Activated CD8-positive, alpha-beta T cell treated with anti-CD3 and anti-CD28 coated beads for 36 hours (primary cell): ENCODE measurements at regions not wholly inside any gene's neighbourhood (a gene's known extent, or its start where the extent isn't known, plus 50 kb on each side); places are given as distances from the start of the nearest gene placed in this dataset.

Experiments
- ATAC-seq: fragments of 200-7000 bp; cut with Tn5 transposase; one replicate; pipeline ENCODE4 v1.10.0; 2021; ENCODE audit warnings: mild to moderate bottlenecking, moderate library complexity
- CTCF ChIA-PET: fragments of 350-600 bp; sonication (Branson Sonifier 250); formaldehyde crosslinking; loops from one replicate; lab custom pipeline; 2021; ENCODE audit warnings: antibody characterized with exemption; lab: Charles Lee
- POLR2A ChIA-PET: fragments of 350-600 bp; sonication (Branson Sonifier 250); formaldehyde crosslinking; loops from one replicate; lab custom pipeline; 2021; ENCODE audit warnings: antibody characterized with exemption; lab: Charles Lee
- DNase-seq: peaks from one replicate; pipeline ENCODE4 v3.0.0-alpha.2; 2020
- H3K27ac Mint-ChIP-seq: one replicate; pipeline ENCODE4 v1.8.0; 2021; ENCODE audit warnings: mild to moderate bottlenecking, mixed read lengths
- H3K27me3 Mint-ChIP-seq: one replicate; pipeline ENCODE4 v1.8.0; 2021; ENCODE audit warnings: mixed read lengths
- H3K36me3 Mint-ChIP-seq: one replicate; pipeline ENCODE4 v1.8.0; 2021; ENCODE audit warnings: low read depth, mixed read lengths
- H3K4me1 Mint-ChIP-seq: one replicate; pipeline ENCODE4 v1.8.0; 2021; ENCODE audit warnings: low read depth, mixed read lengths
- H3K4me3 Mint-ChIP-seq: one replicate; pipeline ENCODE4 v1.8.0; 2021; ENCODE audit warnings: mild to moderate bottlenecking, moderate library complexity, mixed read lengths
- H3K9me3 Mint-ChIP-seq: one replicate; pipeline ENCODE4 v1.8.0; 2021; ENCODE audit warnings: mixed read lengths
- intact Hi-C: fragments of 100-400 bp; cut with micrococcal nuclease; formaldehyde crosslinking; loops from one replicate; pipeline ENCODE4 v1.10.0; 2022
- TF ChIP-seq, protein P1 (sequence below): fragments of 200-600 bp; IDR thresholded peaks from one replicate; pipeline ENCODE4 v1.8.0; 2022; ENCODE audit warnings: antibody characterized with exemption, mild to moderate bottlenecking

DNA sequence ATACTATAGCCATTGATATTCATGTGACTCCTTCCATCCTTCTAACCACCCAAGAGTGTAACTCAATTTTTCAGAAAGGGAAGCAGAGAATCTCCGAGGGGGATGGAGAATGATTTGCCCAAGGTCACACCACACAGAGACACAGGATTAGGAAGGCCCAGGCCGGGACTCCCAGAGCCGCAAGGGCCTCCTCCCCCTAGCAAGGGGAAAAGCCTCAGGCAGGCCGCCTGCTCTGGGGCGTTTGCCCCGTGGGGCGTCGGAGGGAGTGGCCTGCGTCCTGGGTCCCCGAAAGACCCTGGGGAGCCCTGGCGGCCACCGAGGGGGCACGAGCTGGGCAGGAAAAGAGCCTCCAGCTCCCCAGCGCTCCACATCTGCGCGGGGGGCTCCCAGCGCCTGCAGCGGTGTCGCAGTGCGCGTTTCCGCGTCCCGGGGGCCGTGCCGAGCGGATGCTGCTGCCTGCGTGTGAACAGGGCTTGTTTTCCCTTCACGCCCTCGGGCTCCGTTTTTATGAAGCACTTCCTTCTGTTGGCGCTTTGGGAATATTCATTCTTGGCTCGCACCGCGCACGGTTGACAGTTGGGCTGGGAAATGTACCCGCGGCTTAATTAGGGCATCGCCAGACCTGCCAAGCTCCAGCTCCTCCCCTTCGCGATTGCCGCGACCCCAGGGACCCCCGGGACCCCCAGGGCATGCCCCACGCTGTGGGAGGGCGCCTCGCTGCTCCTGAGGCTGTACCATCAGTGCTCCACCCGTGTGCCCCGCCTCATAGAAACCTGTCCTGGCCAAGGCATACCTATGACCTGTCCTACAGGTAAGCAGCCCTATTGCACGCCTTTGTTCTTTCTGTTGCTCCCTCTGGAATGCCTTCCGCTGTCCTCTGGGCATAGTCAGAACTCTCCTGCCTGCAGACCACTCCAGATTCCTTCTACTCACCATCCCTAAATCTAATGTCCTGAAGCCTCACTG, 158.9 kb upstream of the GLI2 start:
- no peak for ATAC-seq
- DNase-seq = no peak
- no peaks in the 10 kb centered on the region for H3K4me1 Mint-ChIP-seq
- H3K36me3 Mint-ChIP-seq = no peaks in the 10 kb centered on the region
- TF ChIP-seq, protein P1, sequence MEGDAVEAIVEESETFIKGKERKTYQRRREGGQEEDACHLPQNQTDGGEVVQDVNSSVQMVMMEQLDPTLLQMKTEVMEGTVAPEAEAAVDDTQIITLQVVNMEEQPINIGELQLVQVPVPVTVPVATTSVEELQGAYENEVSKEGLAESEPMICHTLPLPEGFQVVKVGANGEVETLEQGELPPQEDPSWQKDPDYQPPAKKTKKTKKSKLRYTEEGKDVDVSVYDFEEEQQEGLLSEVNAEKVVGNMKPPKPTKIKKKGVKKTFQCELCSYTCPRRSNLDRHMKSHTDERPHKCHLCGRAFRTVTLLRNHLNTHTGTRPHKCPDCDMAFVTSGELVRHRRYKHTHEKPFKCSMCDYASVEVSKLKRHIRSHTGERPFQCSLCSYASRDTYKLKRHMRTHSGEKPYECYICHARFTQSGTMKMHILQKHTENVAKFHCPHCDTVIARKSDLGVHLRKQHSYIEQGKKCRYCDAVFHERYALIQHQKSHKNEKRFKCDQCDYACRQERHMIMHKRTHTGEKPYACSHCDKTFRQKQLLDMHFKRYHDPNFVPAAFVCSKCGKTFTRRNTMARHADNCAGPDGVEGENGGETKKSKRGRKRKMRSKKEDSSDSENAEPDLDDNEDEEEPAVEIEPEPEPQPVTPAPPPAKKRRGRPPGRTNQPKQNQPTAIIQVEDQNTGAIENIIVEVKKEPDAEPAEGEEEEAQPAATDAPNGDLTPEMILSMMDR = no peak
- CTCF ChIA-PET = no interaction called here
- no peak overlapping the region for H3K4me3 Mint-ChIP-seq
- H3K9me3 Mint-ChIP-seq = no peaks in the 10 kb centered on the region
- H3K27me3 Mint-ChIP-seq = peaks cover 16% of the 10 kb centered on the region
- H3K27ac Mint-ChIP-seq = no peak overlapping the region
- intact Hi-C loops = no loop called here
- POLR2A ChIA-PET = no interaction called here

DNA sequence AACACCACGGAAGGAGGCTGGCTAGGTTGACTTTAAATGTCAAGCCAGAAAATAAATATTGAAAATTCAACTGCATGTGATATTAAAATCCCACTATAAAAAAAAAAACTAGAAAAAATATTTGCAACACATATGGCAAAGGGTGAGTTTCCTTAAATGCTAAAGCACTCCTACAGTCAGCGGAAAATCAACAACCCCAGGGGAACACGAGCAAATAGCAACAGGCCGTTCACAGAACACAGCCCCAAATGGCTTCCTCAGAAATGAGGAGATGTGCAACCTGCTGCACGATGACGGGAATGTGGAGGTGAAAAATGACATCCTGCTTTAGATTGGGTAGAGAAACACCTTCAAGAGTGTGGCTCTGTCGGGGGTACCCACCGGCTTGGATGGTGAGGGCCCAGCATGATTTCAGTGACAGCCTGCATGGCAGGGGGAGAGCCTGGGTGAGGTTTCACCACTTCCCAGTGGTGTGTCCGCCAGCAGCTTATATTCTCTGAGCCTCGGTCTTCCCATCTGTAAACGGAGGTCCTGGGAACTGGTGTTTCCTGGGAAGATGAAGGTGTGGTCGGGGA, 157.9 kb upstream of the GLI2 start:
- Mint-ChIP-seq H3K27ac (no peak overlapping the region), H3K9me3 (no peaks in the 10 kb centered on the region), H3K4me3 (no peak overlapping the region), H3K36me3 (no peaks in the 10 kb centered on the region), H3K27me3 (peaks cover 18% of the 10 kb centered on the region), H3K4me1 (no peaks in the 10 kb centered on the region)
- no peak for DNase-seq
- ATAC-seq = no peak
- intact Hi-C loops = no loop called here
- POLR2A ChIA-PET = no interaction called here
- CTCF ChIA-PET = no interaction called here
- TF ChIP-seq, protein P1 = no peak

DNA sequence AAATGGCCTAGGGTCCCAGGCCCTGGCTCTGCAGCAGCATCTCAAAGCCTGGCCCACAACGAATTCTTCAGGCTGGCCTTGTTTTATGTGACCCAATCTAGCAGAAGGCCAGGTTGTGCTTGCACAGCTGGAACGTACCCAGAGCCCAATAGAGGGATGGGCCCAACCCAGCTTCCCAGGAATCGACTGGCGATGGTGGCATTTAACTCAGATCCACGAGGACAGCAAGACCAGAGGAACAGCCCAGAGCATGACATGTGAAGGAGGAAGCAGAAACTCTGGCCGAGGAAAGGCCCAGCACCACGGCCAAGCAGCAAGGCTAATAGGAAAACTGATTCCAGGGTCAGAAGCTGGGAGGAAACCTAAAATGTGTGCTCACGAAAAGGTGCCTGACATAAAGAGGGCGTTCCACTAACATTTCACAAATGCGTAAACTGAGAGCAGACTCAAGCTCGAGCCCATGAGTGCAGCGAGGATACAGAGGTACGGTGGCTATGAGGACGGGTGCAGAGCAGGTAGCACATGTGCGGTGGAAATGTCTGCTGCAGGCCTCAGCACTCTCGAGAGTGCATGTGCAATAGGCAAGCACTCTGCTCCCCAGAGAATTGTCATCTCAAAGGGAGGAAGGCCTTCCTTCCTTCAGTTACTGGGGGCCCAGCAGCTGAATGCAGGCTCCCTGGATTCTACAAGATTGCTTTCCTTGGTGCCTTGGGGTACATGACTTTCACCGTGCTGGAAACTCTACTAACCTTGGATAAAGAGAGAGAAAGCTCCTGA, 156.9 kb upstream of the GLI2 start:
- DNase-seq (no peak), ATAC-seq (no peak)
- no peaks in the 10 kb centered on the region for H3K4me1 Mint-ChIP-seq
- intact Hi-C loops = no loop called here
- H3K36me3 Mint-ChIP-seq = no peaks in the 10 kb centered on the region
- CTCF ChIA-PET = no interaction called here
- TF ChIP-seq, protein P1 = no peak
- no peak overlapping the region for H3K27ac Mint-ChIP-seq
- POLR2A ChIA-PET = no interaction called here
- no peak overlapping the region for H3K4me3 Mint-ChIP-seq
- H3K27me3 Mint-ChIP-seq = peaks cover 24% of the 10 kb centered on the region
- no peaks in the 10 kb centered on the region for H3K9me3 Mint-ChIP-seq

DNA sequence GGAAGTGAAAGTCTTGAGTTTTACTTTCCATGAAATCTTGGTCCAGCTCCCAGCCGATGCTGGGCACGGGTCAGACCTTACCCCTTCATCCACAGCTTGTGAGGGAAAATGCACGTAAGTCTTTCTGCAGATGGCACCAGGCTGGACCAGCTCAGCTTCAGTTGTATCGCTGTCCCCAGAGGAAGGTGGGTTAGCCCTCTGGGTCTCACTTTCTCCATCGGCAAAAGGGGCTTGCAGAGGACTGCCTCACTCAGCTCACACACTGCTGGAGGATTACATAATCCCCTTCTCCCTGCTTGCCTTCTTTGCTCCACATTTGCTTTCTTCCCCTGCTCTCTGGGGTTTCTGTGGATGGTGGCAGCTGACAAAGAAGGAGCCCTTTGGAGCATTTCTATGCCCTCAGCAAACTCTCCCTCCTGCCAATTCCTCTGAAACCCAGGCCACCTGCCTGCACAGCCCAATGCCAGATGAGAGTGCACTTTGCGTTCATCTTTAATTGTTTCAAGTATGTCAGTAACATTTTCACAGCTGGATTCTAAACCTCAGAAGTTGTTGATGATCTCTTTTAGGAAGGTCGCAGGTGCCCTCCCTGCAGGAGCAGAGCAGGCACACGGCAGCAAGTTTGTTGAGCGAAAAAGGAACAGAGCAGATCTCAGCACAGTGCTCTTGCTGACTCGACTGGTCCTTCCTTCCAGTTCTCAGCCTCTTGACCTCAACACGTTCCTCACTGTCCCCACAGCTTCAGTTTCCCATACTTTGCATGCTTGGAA, 155.6 kb upstream of the GLI2 start:
- no peak for ATAC-seq
- no peak overlapping the region for H3K27ac Mint-ChIP-seq
- no peak overlapping the region for H3K4me3 Mint-ChIP-seq
- intact Hi-C loops = no loop called here
- DNase-seq = no peak
- no peaks in the 10 kb centered on the region for H3K36me3 Mint-ChIP-seq
- ChIA-PET CTCF (no interaction called here), POLR2A (no interaction called here)
- TF ChIP-seq, protein P1 = no peak
- peaks cover under 1% of the 10 kb centered on the region for H3K9me3 Mint-ChIP-seq
- H3K27me3 Mint-ChIP-seq = peaks cover 22% of the 10 kb centered on the region
- H3K4me1 Mint-ChIP-seq = no peaks in the 10 kb centered on the region
